LoVo (cell line): ENCODE measurements at regions not wholly inside any gene's neighbourhood (a gene's known extent, or its start where the extent isn't known, plus 50 kb on each side); places are given as distances from the start of the nearest gene placed in this dataset.

Source experiments
- DNase-seq: peaks from one replicate; pipeline ENCODE4 v3.0.0-alpha.2; 2016; ENCODE audit warnings: low spot score

DNA sequence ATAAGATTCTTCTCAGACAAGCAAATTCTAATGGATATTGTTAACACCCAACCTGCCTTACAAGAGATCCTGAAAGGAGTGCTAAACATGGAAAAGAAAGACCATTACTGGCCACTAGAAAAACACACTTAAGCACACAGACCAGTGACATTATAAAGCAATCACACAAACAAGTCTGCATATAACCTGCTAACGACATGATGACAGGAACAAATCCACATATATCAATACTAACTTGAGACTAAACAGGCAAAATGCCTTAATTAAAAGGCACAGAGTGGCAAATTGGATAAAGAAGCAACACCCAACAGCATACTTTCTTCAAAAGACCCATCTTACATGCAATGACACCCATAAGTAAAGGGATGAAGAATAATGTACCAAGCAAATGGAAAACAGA is 100.5 kb upstream of the PCDH18 start:
- no peak for DNase-seq

DNA sequence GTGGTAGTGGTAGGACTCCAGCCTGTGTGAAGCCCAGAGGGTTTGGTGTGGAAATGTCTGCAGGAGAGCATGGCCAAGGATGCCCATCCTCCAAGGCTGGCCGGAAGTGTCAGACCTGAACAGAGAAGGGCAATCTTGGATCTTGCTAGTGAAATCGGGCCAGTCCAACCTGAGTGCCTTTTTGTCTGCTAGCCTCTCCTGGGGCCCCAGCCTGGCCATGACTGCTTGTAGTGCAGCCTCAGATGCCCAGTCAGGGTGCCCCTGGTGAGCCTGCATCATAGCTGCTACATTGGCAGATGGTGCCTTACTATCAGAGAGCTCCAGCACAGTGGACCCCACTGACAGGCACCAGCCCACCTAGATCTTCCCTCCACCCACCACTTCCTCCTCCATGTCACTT is 99.3 kb upstream of the PCDH18 start:
- DNase-seq = no peak

DNA sequence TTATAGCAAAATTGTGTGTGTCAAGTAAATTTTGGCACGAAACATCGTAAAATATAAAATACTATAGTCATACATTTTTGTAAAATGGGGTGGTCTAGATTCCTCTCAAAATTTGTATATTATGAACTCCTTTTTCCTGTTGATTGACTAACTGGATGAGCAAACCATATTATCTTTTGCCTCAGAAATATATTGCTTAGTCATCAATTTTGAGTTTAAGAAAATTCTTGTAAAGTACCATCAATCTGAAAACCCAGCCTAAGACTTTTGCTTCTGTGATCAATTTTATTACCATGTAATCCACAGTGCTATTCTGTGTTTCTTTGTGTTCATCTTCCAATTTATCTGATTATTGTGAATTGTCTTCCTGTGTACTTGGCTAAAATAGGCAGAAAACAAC is 98.0 kb upstream of the PCDH18 start:
- no peak for DNase-seq

DNA sequence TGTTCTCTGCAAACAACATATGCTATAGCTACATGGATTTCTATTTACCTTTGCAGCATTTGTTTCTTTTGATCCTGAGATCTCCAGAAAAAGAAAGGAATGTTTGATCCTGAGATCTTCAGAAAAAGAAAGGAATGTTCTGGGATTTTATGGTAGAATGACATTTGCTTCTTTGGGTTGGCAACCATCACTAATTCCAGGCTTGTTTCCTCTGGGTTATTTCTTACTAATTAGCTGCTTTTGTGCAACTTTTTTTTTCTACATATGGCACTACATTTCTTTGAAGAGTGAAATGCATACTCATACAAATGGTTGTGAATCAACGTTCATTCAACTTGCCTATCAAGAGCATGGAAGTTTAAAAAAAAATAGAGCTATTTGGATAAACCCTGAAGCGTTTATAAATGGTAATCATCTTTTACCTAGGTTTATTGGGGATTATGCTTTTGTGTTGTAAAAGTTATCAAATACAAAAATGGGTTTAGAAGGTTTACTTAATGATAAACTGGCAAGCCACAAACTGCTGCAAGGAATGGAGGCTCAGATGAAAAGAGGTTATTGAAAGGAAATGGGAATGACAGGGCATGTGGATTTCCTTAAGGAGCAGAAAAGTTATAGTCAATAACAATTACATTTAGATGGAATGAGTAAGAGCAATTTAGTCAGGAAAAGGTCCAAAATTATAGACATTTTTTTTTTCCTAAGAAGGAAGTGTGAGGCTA is 95.6 kb upstream of the PCDH18 start:
- peak; percentile 9 for DNase-seq

DNA sequence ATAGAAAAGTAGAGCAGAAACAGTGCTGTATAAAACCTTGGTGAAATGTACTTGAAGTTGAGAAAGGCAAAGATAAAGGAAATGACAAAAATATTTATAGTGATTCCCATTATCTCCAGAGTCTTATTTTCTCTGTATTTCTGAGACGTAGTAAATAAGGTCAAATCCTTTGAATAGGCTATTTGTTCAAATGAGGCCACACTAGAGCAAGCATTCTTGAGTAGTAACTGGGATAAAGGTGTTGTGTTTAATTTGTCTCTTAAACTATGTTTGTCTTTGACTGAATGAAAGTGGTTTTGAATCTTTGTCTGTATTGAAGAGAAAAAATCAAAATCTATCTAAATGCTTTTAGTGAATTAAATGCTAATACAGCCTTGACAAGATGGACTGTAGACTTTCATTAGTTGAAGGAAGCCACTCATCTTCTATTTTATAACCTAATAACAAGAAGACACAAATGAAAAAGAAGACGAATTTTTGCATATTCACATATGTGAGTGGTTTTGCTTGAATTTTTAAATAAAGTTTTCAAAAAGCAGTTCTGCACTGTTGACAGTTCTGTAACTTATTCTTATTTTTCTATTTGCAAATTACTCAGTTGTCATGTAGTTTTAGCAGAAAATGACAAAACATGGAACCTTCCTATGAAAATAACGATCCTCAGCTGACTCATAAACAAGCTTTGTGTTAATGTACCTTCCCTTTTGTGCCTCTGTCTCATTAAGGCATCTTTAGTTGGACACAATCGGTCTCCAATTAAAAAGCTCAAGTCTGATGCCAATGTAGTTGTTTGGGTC is 94.8 kb upstream of the PCDH18 start:
- no peak for DNase-seq

DNA sequence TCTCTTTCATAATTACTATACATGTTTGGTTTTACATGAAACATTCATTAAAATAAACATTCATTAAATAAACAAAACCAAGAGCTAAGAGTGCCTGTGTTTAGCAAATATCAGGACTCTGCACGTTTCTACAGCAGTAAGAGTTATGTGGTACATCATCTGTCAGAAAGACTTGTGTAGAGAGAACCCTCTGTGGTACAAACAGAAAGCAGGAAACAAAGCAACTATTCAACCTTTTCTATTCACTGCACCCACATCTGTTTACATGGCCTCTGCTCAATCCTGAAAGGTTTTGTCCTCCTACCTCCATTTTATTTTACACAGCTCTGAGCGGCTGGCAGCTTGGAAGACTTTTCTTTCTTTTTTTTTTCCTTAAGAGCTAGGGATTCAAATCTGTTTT is 90.7 kb upstream of the PCDH18 start:
- DNase-seq = no peak

DNA sequence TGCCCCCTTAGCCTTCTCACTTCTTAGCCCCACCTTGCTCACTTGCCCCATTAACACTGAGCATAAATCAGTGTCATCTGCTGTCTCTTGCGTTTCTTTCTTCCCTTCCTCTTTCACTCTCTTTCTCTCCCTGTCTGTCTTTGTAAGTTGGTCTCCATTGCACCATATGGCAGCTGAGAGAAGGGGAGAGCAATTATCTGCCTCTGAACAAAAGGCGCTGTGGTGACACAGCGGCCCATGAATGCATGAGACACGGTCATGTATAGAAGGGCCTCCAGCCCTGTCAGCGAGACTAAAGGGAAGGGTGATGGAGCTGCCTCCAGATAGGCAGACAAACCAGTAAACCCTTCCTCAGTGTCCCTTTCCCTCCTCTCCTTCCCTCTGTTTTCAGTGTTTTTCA is 88.8 kb upstream of the PCDH18 start:
- DNase-seq = no peak

DNA sequence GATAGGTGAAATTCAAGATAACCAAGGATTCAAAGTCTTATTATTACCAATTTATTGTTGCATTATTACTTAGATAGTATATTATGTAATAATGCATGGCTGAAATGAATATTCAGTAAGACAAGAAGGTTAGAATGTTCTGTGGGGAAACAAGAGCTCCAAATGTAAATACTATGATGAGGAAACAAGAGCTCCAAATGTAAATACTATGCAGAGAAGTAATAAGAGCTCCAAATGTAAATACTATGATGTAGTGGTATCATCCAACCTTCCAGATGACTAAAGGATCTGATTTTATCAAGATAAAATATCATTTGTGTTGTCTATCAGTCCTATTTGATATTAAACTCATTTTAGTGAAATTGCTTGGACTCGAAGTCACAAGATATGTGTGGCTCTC is 82.2 kb upstream of the PCDH18 start:
- DNase-seq = no peak

DNA sequence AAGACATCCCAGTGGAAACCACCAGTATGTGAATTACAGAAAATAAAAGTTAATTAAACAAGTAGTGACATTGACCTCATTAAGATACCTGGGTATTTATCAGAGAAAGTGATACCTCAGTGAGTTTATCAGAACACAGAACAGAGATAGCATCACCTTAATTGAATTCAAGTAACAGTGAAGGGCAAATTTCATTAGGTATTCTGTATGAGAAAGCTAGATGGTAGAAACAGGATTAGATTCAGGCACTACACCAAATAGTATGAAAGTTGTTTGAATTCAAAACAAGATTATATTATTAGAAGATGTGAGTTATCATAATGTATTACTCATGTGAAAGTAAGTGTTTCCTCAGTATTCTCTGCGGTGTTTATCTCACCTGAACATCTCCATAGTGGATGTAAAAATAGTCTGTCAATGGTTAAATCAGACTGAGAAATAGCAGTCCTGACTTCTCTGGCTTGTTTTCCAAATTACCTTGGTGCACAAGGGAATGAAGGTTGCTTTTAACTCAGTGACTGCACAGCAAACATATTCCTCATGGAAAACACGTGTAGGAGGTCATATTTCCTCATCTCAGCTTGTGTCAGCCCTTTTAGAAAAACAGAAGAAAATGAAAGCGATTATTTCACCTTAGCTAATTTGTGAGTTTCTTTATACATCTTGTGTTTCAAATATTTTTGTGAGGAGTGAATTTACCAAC is 79.9 kb upstream of the PCDH18 start:
- no peak for DNase-seq

DNA sequence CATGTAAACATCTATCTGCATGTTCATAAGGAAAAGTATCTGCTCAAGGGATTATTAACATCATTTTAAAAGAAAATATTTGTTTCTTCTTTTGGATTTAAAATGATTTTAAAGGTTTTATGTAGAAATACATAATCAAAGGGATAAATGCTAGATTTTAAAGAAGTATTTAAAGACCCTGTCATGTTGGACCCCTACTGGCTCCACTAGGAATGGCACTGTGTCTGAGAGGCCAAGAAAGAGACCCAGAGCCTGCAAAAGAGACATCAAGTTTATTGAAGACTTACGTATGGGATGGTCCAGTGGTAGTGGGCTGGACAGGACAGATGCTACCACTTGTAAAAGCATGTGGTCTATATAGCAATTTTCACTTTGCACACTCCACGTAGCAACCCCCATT is 78.7 kb upstream of the PCDH18 start:
- no peak for DNase-seq

DNA sequence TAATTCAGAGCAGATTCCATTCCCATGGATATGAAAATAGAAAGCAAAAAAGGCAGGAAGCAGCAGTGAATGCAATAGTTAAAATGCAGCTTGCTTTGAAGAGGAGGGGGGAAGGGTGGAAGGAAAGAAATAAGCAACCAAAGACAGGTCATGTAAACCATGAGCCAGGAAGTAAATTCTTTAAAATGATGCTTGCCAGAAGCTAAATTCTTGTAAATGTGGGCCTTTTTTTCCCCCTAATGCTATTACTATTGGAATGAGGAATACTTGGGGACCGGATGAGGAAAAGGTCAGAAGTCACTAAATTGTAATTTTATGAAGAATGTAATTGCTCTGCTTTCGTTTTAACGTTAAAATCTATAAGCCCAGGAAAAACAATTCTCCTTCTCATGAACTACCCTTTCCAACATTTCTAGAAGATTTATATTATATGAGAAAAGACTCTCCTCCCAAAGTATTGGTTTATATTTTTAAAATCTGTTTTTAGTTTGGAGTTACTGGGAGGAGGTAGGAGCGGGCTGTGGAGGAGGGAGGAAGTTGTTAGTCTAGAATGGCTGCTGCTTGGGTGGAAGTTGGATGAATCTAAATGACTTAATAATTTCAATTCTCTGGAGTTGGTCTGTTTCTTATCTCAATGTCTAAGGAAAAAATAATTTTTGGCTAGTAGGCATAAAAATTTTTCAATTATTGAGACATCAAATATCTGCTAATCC is 77.6 kb upstream of the PCDH18 start:
- DNase-seq = no peak

DNA sequence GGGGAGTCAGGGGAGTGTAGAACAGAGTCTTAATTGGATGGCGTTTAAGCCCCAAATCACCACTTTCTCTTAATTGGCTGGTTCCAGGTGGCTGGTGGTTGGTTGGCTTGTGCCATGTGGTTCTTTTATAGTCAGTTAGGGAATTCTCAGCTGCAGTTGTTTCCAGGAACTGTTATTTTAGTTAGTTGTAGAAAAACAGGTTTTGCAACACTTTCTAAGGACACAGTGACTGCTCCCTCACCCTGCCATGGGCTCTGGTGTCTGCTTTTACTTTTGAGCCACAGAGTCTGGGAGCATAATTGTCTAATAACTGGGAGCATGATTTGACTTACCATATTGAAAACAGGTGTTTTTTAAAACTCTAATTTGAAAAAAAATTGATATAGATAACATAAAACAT is 75.8 kb upstream of the PCDH18 start:
- no peak for DNase-seq

DNA sequence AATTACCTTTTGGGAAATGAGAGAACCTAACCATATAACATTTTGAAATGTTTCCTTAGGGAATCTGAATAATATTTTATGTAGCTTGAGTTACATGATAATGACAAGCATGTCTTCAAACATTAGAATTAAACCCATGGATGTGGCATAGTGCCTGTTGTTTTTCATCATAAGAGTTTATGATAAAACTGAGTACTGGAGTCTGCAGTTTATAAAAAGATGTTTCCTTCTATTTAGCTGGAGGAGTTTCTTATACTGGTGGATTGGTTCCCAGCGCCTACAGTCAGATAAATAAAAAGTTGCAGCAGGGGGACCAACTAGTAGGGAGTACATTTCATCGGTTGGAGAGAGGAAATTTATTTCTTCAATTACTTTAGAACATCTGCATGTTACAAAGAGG is 70.1 kb upstream of the PCDH18 start:
- no peak for DNase-seq

DNA sequence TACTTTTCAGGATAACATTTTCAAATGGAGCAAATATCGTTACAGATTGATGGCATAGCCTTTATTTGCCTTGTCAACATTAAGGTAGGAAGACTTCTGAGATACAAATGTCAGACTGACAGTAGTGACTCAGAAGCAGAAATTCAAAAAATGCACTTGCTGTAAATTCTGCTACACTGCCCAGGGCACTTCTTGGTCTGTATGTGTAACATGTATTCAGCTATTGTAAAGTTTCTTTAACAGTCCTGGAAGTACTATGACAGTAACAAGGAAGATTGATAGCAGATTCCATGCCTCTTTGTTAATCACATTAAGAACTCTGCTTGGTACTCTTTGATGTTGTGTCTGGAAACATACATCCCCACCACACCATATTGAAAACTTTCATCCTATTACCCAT is 69.6 kb upstream of the PCDH18 start:
- no peak for DNase-seq

DNA sequence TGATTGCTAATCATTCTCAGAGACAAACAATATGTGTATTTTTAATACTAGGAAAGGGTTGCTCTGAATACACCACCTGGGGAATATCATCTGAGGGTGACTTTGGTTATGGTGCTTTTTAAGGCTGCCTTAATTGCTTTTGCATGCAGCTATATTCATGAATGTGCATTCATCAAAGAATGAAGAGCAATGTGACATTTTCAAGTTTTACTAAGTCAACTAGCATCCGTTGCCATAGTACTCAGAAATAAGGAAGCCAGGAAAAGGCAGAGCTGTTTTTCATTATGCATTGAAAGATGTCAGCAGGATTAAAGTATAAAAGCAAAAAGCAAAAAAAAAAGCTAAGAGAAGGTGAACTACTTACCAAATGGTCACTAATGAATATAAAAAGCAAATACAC is 67.4 kb upstream of the PCDH18 start:
- DNase-seq = no peak

DNA sequence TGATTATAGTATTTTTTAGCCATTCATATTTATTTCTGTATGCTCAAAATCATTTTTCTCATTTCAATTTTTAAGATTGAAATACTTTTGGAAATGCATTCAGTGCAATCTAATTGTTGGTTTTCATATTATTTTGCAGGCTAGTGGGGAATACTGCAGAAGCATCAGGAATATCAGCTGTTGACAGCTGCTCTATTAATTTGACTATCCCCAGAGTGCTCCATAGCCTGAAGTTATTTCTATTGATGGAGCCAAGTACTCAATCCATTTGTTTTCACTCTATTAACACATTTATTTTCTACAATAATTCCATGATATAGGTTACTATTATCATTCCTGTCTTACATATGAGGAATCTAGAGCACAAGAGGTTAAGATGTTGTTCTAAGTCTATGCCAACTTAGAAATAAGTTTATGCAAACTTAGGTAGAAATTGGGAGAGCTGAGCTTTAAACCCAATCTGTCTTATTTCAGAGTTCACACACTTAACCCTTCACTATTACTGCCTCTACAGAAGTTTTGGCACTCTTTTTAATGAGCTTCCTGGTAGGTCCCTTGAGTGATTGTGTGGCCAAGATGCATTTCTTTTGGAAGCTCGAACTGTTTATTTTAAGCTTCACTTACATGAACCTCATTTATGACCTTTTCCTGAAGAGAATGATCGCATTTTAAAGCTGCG is 65.6 kb upstream of the PCDH18 start:
- DNase-seq = no peak

DNA sequence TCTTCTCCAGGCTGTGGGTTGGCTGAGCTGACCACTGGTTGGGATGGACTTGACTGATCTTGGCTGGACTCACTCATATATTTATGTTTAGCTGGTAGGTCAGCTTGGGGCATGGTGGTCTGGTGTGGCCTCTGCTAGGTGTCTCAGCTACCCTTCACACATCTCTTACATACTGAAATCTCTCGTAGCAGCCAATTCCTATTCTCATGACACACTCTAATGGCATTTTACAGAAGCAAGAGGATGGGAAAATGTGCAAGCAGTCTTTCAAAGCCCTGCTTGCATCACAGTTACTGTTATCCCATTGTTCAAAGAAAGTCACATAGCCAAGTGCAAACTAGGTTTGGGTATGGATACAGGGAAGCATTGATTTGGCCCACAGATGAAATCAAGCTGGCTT is 55.5 kb upstream of the PCDH18 start:
- DNase-seq = no peak

DNA sequence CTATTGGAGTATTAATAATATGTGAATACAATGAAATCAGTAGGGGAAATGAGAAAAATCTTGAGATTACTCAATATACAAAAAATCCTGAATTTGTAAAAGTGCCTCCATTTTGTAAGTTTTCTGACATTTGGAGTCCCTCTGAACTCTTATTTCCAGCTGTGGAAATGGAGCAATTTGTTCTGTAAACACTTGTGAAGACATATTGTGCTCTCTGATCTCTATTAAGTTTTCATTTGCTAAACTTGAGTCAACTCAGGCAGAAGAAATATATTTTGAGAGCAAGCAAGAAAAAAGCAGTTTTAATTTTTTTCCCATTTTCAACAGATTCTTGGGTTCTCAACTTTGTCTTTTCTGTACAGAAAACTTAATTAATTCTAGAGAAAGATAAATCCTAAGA is 51.4 kb upstream of the PCDH18 start:
- DNase-seq = no peak
